Smooth muscle cell (in vitro differentiated cells): ENCODE measurements at regions not wholly inside any gene's neighbourhood (a gene's known extent, or its start where the extent isn't known, plus 50 kb on each side); places are given as distances from the start of the nearest gene placed in this dataset.

Experiments
- DNase-seq: peaks from one replicate; lab custom pipeline; 2025; ENCODE audit not compliant: unreplicated experiment; lab: John Stamatoyannopoulos, UW
- H2AFZ ChIP-seq: fragments of 200-600 bp; sonication (generic); 2 replicates; pipeline ENCODE4 v1.6.0; 2016; ENCODE audit warnings: antibody characterized with exemption, low read depth, mild to moderate bottlenecking
- H3F3A ChIP-seq: fragments of 200-600 bp; sonication (generic); 2 replicates; pipeline ENCODE4 v1.6.0; 2017; ENCODE audit warnings: antibody characterized with exemption, low read depth
- H3K27ac ChIP-seq: fragments of 200-600 bp; sonication (generic); 2 replicates; pipeline ENCODE4 v1.5.1; 2016; ENCODE audit warnings: low read depth, mild to moderate bottlenecking
- H3K27me3 ChIP-seq: fragments of 200-600 bp; sonication (generic); 2 replicates; pipeline ENCODE4 v1.6.1; 2016; ENCODE audit warnings: low read depth, mild to moderate bottlenecking
- H3K36me3 ChIP-seq: fragments of 200-600 bp; sonication (generic); 2 replicates; pipeline ENCODE4 v1.5.1; 2016; ENCODE audit warnings: low read depth
- H3K4me1 ChIP-seq: fragments of 200-600 bp; sonication (generic); 2 replicates; pipeline ENCODE4 v1.5.1; 2016; ENCODE audit warnings: low read depth
- H3K4me2 ChIP-seq: fragments of 200-600 bp; sonication (generic); 2 replicates; pipeline ENCODE4 v1.6.0; 2016; ENCODE audit warnings: mild to moderate bottlenecking
- H3K4me3 ChIP-seq: fragments of 200-600 bp; sonication (generic); 2 replicates; pipeline ENCODE4 v1.5.1; 2016; ENCODE audit warnings: mild to moderate bottlenecking
- H3K79me2 ChIP-seq: fragments of 200-600 bp; sonication (generic); 2 replicates; pipeline ENCODE4 v1.6.0; 2016; ENCODE audit warnings: low read depth, mild to moderate bottlenecking
- H3K9ac ChIP-seq: fragments of 200-600 bp; sonication (generic); 2 replicates; pipeline ENCODE4 v1.6.0; 2016; ENCODE audit warnings: low read depth
- H3K9me3 ChIP-seq: fragments of 200-600 bp; sonication (generic); replicated peaks from 2 replicates; pipeline ENCODE4 v1.5.1; 2016; ENCODE audit warnings: low read depth
- H4K20me1 ChIP-seq: fragments of 200-600 bp; sonication (generic); 2 replicates; pipeline ENCODE4 v1.6.0; 2016; ENCODE audit warnings: low read depth
- WGBS: methylation state at CpG from one replicate; pipeline ENCODE4 v1.1.7; 2016; ENCODE audit warnings: low lambda C conversion rate; 5-methylcytosine and 5-hydroxymethylcytosine counted together
- TF ChIP-seq, protein P1 (sequence below): fragments of 200-600 bp; sonication (generic); IDR thresholded peaks from 2 replicates; pipeline ENCODE4 v1.5.1; 2017; ENCODE audit warnings: borderline replicate concordance, mild to moderate bottlenecking, antibody characterized with exemption; ENCODE audit not compliant: insufficient read depth, poor library complexity, severe bottlenecking

GRCh38 chr7:119037941-119038340, 813.4 kb downstream of the ANKRD7 start:
- Histone ChIP-seq H2AFZ (no peak overlapping the region), H3K4me2 (no peak overlapping the region), H3K27me3 (no peaks in the 10 kb centered on the region), H3K9me3 (no peaks in the 10 kb centered on the region), H4K20me1 (no peaks in the 10 kb centered on the region), H3K9ac (no peak overlapping the region), H3K27ac (no peak overlapping the region), H3K4me1 (no peaks in the 10 kb centered on the region), H3K36me3 (no peaks in the 10 kb centered on the region), H3K4me3 (no peak overlapping the region), H3F3A (no peaks in the 10 kb centered on the region), H3K79me2 (no peaks in the 10 kb centered on the region)
- TF ChIP-seq, protein P1, sequence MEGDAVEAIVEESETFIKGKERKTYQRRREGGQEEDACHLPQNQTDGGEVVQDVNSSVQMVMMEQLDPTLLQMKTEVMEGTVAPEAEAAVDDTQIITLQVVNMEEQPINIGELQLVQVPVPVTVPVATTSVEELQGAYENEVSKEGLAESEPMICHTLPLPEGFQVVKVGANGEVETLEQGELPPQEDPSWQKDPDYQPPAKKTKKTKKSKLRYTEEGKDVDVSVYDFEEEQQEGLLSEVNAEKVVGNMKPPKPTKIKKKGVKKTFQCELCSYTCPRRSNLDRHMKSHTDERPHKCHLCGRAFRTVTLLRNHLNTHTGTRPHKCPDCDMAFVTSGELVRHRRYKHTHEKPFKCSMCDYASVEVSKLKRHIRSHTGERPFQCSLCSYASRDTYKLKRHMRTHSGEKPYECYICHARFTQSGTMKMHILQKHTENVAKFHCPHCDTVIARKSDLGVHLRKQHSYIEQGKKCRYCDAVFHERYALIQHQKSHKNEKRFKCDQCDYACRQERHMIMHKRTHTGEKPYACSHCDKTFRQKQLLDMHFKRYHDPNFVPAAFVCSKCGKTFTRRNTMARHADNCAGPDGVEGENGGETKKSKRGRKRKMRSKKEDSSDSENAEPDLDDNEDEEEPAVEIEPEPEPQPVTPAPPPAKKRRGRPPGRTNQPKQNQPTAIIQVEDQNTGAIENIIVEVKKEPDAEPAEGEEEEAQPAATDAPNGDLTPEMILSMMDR = no peak
- WGBS = 95% methylated on average over 2 of the region's 2 CpGs
- no peak for DNase-seq

- no peaks in the 10 kb centered on the region for H4K20me1 ChIP-seq
- H3F3A ChIP-seq = no peaks in the 10 kb centered on the region
- H3K9ac ChIP-seq = no peak overlapping the region
- H3K79me2 ChIP-seq = no peaks in the 10 kb centered on the region
- no peak for DNase-seq
- 97% methylated on average over 1 of the region's 1 CpG for WGBS
- no peak overlapping the region for H3K4me2 ChIP-seq
- H3K36me3 ChIP-seq = no peaks in the 10 kb centered on the region
- no peak overlapping the region for H2AFZ ChIP-seq
- H3K9me3 ChIP-seq = no peaks in the 10 kb centered on the region
- TF ChIP-seq, protein P1 = no peak
- H3K4me1 ChIP-seq = no peaks in the 10 kb centered on the region
- H3K27ac ChIP-seq = no peak overlapping the region
- no peak overlapping the region for H3K4me3 ChIP-seq
- H3K27me3 ChIP-seq = no peaks in the 10 kb centered on the region
Measured at GRCh38 chr7:119046068-119046467, 821.6 kb downstream of the ANKRD7 start.

- Histone ChIP-seq H3K27me3 (no peaks in the 10 kb centered on the region), H3K4me2 (no peak overlapping the region), H3K36me3 (no peaks in the 10 kb centered on the region), H2AFZ (no peak overlapping the region), H3K27ac (no peak overlapping the region), H3K79me2 (no peaks in the 10 kb centered on the region), H3K9me3 (no peaks in the 10 kb centered on the region), H3K4me3 (no peak overlapping the region), H3K4me1 (no peaks in the 10 kb centered on the region), H4K20me1 (no peaks in the 10 kb centered on the region), H3K9ac (no peak overlapping the region), H3F3A (no peaks in the 10 kb centered on the region)
- DNase-seq = no peak
- TF ChIP-seq, protein P1 = no peak
- 95% methylated on average over 4 of the region's 4 CpGs for WGBS
Measured at GRCh38 chr7:119065966-119066365, 841.5 kb downstream of the ANKRD7 start.

GRCh38 chr7:119086026-119086425, 861.5 kb downstream of the ANKRD7 start:
- Histone ChIP-seq H4K20me1 (no peaks in the 10 kb centered on the region), H3K9ac (no peak overlapping the region), H3K4me2 (no peak overlapping the region), H3K36me3 (no peaks in the 10 kb centered on the region), H3K4me3 (no peak overlapping the region), H3K4me1 (no peaks in the 10 kb centered on the region), H3K27me3 (no peaks in the 10 kb centered on the region), H3K27ac (no peak overlapping the region), H3K9me3 (no peaks in the 10 kb centered on the region), H3K79me2 (no peaks in the 10 kb centered on the region), H3F3A (no peaks in the 10 kb centered on the region), H2AFZ (no peak overlapping the region)
- TF ChIP-seq, protein P1 = no peak
- no peak for DNase-seq
- WGBS = 91% methylated on average over 1 of the region's 1 CpG
